ENCODE measurements at regions not wholly inside any gene's neighbourhood (a gene's known extent, or its start where the extent isn't known, plus 50 kb on each side); places are given as distances from the start of the nearest gene placed in this dataset.

- peaks cover 5 to 17% of the 10 kb centered on the region in 2 donors for H3K27me3 Mint-ChIP-seq
Observed at GRCh38 chr16:86810062-86810461, 231.7 kb downstream of the FOXL1 start.

GRCh38 chr16:86812363-86812970 lies 234.1 kb downstream of the FOXL1 start:
- no peak for DNase-seq
- intact Hi-C loops (cut with micrococcal nuclease): no loop called here
- H3K36me3 ChIP-seq (ENCODE audit: insufficient read depth, low read length): no peaks in the 10 kb centered on the region
- Mint-ChIP-seq H3K27ac (no peak overlapping the region), H3K4me3 (no peak overlapping the region), H3K4me1 (no peaks in the 10 kb centered on the region), H3K36me3 (no peaks in the 10 kb centered on the region), H3K27me3 (peaks cover 3 to 9% of the 10 kb centered on the region in 2 donors), H3K9me3 (no peaks in the 10 kb centered on the region)
- no peak overlapping the region for H3K27ac ChIP-seq (ENCODE audit: low read depth, low read length)
- no peaks in the 10 kb centered on the region for H3K27me3 ChIP-seq (ENCODE audit: insufficient read depth, low read length)
- H3K4me1 ChIP-seq (ENCODE audit: insufficient read depth, low read length): no peaks in the 10 kb centered on the region
- CTCF ChIA-PET (ENCODE audit: partially characterized antibody): no interaction called here
- POLR2A ChIA-PET (ENCODE audit: partially characterized antibody): no interaction called here
- no peaks in the 10 kb centered on the region for H3K9me3 ChIP-seq (ENCODE audit: control insufficient read depth in 1 of 2, low read length in 2 of 2)
- no peak overlapping the region for H3K4me3 ChIP-seq (ENCODE audit: low read length in 2 of 2)

More at GRCh38 chr16:86810062-86810461, 231.7 kb downstream of the FOXL1 start:
- no peak for DNase-seq
- no peaks in the 10 kb centered on the region for H3K4me1 Mint-ChIP-seq
- no peaks in the 10 kb centered on the region for H3K36me3 Mint-ChIP-seq
- Histone ChIP-seq H3K4me1 (ENCODE audit: insufficient read depth, low read length) (no peaks in the 10 kb centered on the region), H3K36me3 (ENCODE audit: insufficient read depth, low read length) (no peaks in the 10 kb centered on the region), H3K27ac (ENCODE audit: low read depth, low read length) (no peak overlapping the region), H3K4me3 (ENCODE audit: low read length in 2 of 2) (no peak overlapping the region), H3K9me3 (ENCODE audit: control insufficient read depth in 1 of 2, low read length in 2 of 2) (no peaks in the 10 kb centered on the region), H3K27me3 (ENCODE audit: insufficient read depth, low read length) (no peaks in the 10 kb centered on the region)
- H3K27ac Mint-ChIP-seq: no peak overlapping the region
- H3K9me3 Mint-ChIP-seq: no peaks in the 10 kb centered on the region
- no peak overlapping the region for H3K4me3 Mint-ChIP-seq
- intact Hi-C loops (cut with micrococcal nuclease): no loop called here
- ChIA-PET POLR2A (ENCODE audit: partially characterized antibody) (no interaction called here), CTCF (ENCODE audit: partially characterized antibody) (no interaction called here)

GRCh38 chr16:86814256-86814655 lies 235.9 kb downstream of the FOXL1 start:
- ChIA-PET CTCF (ENCODE audit: partially characterized antibody) (no interaction called here), POLR2A (ENCODE audit: partially characterized antibody) (no interaction called here)
- Histone ChIP-seq H3K4me3 (ENCODE audit: low read length in 2 of 2) (no peak overlapping the region), H3K27me3 (ENCODE audit: insufficient read depth, low read length) (no peaks in the 10 kb centered on the region), H3K4me1 (ENCODE audit: insufficient read depth, low read length) (no peaks in the 10 kb centered on the region), H3K27ac (ENCODE audit: low read depth, low read length) (no peak overlapping the region), H3K36me3 (ENCODE audit: insufficient read depth, low read length) (no peaks in the 10 kb centered on the region), H3K9me3 (ENCODE audit: control insufficient read depth in 1 of 2, low read length in 2 of 2) (no peaks in the 10 kb centered on the region)
- peaks cover 1 to 5% of the 10 kb centered on the region in 2 donors for H3K27me3 Mint-ChIP-seq
- no peak overlapping the region for H3K27ac Mint-ChIP-seq
- intact Hi-C loops (cut with micrococcal nuclease): no loop called here
- H3K9me3 Mint-ChIP-seq: no peaks in the 10 kb centered on the region
- DNase-seq: no peak
- H3K4me1 Mint-ChIP-seq: no peaks in the 10 kb centered on the region
- H3K4me3 Mint-ChIP-seq: no peak overlapping the region
- no peaks in the 10 kb centered on the region for H3K36me3 Mint-ChIP-seq

- Histone ChIP-seq H3K27me3 (ENCODE audit: insufficient read depth, low read length) (no peaks in the 10 kb centered on the region), H3K36me3 (ENCODE audit: insufficient read depth, low read length) (no peaks in the 10 kb centered on the region), H3K4me1 (ENCODE audit: insufficient read depth, low read length) (no peaks in the 10 kb centered on the region), H3K9me3 (ENCODE audit: control insufficient read depth in 1 of 2, low read length in 2 of 2) (no peaks in the 10 kb centered on the region), H3K4me3 (ENCODE audit: low read length in 2 of 2) (no peak overlapping the region), H3K27ac (ENCODE audit: low read depth, low read length) (no peak overlapping the region)
- Mint-ChIP-seq H3K9me3 (no peaks in the 10 kb centered on the region), H3K27me3 (peaks cover 0 to 2% of the 10 kb centered on the region in 2 donors), H3K36me3 (no peaks in the 10 kb centered on the region), H3K4me1 (no peaks in the 10 kb centered on the region), H3K4me3 (no peak overlapping the region), H3K27ac (no peak overlapping the region)
- no peak for DNase-seq
- ChIA-PET POLR2A (ENCODE audit: partially characterized antibody) (no interaction called here), CTCF (ENCODE audit: partially characterized antibody) (no interaction called here)
- intact Hi-C loops (cut with micrococcal nuclease): no loop called here
Observed at GRCh38 chr16:86816930-86817625, 238.7 kb downstream of the FOXL1 start.

GRCh38 chr16:86818671-86819532 lies 240.6 kb downstream of the FOXL1 start:
- intact Hi-C loops (cut with micrococcal nuclease): no loop called here
- Histone ChIP-seq H3K27me3 (ENCODE audit: insufficient read depth, low read length) (no peaks in the 10 kb centered on the region), H3K9me3 (ENCODE audit: control insufficient read depth in 1 of 2, low read length in 2 of 2) (no peaks in the 10 kb centered on the region), H3K4me1 (ENCODE audit: insufficient read depth, low read length) (no peaks in the 10 kb centered on the region), H3K36me3 (ENCODE audit: insufficient read depth, low read length) (no peaks in the 10 kb centered on the region), H3K27ac (ENCODE audit: low read depth, low read length) (no peak overlapping the region), H3K4me3 (ENCODE audit: low read length in 2 of 2) (no peak overlapping the region)
- no peak overlapping the region for H3K4me3 Mint-ChIP-seq
- no peak for DNase-seq
- POLR2A ChIA-PET (ENCODE audit: partially characterized antibody): no interaction called here
- H3K27me3 Mint-ChIP-seq: peaks cover 8 to 10% of the 10 kb centered on the region in 2 donors
- H3K4me1 Mint-ChIP-seq: no peaks in the 10 kb centered on the region
- peaks cover 0 to 2% (median 0%) of the 10 kb centered on the region in 8 donors for H3K9me3 Mint-ChIP-seq
- CTCF ChIA-PET (ENCODE audit: partially characterized antibody): no interaction called here
- no peaks in the 10 kb centered on the region for H3K36me3 Mint-ChIP-seq
- no peak overlapping the region for H3K27ac Mint-ChIP-seq

DNA sequence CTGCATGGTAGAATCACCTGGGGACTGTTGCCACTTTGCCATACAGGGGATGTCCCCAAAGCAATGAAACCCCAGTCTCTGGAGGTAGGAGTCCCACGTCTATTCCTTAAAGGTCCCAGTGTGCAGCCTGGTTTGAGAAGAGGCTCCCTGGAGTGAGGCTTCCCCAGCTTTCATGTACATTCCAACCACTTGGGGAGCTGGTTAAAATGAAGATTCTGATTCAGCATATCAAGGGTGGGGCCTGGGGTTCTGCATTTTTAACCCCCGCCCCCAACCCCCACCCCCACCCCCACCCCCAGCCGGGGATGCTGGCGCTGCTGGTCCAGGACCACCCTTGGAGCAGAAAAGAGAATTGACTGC lies 241.2 kb downstream of the FOXL1 start:
- CTCF ChIA-PET (ENCODE audit: partially characterized antibody): no interaction called here
- peaks cover 0 to 2% (median 0%) of the 10 kb centered on the region in 8 donors for H3K9me3 Mint-ChIP-seq

GRCh38 chr16:86821895-86822294 lies 243.5 kb downstream of the FOXL1 start:
- H3K9me3 ChIP-seq (ENCODE audit: control insufficient read depth in 1 of 2, low read length in 2 of 2): no peaks in the 10 kb centered on the region
- no peaks in the 10 kb centered on the region for H3K36me3 Mint-ChIP-seq
- intact Hi-C loops (cut with micrococcal nuclease): no loop called here
- H3K27ac Mint-ChIP-seq: no peak overlapping the region
- H3K4me1 ChIP-seq (ENCODE audit: insufficient read depth, low read length): no peaks in the 10 kb centered on the region
- no peaks in the 10 kb centered on the region for H3K4me1 Mint-ChIP-seq
- H3K27me3 Mint-ChIP-seq: peaks cover 17 to 18% of the 10 kb centered on the region in 2 donors
- H3K9me3 Mint-ChIP-seq: peaks cover 0 to 2% (median 0%) of the 10 kb centered on the region in 8 donors
- no peak for DNase-seq
- ChIA-PET POLR2A (ENCODE audit: partially characterized antibody) (no interaction called here), CTCF (ENCODE audit: partially characterized antibody) (no interaction called here)
- no peaks in the 10 kb centered on the region for H3K36me3 ChIP-seq (ENCODE audit: insufficient read depth, low read length)
- H3K4me3 ChIP-seq (ENCODE audit: low read length in 2 of 2): no peak overlapping the region
- H3K27ac ChIP-seq (ENCODE audit: low read depth, low read length): no peak overlapping the region
- H3K27me3 ChIP-seq (ENCODE audit: insufficient read depth, low read length): no peaks in the 10 kb centered on the region
- H3K4me3 Mint-ChIP-seq: no peak overlapping the region

More for the DNA sequence above, 241.2 kb downstream of the FOXL1 start:
- Mint-ChIP-seq H3K27me3 (peaks cover 8 to 10% of the 10 kb centered on the region in 2 donors), H3K36me3 (no peaks in the 10 kb centered on the region), H3K4me1 (no peaks in the 10 kb centered on the region), H3K27ac (no peak overlapping the region), H3K4me3 (no peak overlapping the region)
- Histone ChIP-seq H3K9me3 (ENCODE audit: control insufficient read depth in 1 of 2, low read length in 2 of 2) (no peaks in the 10 kb centered on the region), H3K4me1 (ENCODE audit: insufficient read depth, low read length) (no peaks in the 10 kb centered on the region), H3K27me3 (ENCODE audit: insufficient read depth, low read length) (no peaks in the 10 kb centered on the region), H3K27ac (ENCODE audit: low read depth, low read length) (no peak overlapping the region), H3K4me3 (ENCODE audit: low read length in 2 of 2) (no peak overlapping the region), H3K36me3 (ENCODE audit: insufficient read depth, low read length) (no peaks in the 10 kb centered on the region)
- DNase-seq: no peak
- POLR2A ChIA-PET (ENCODE audit: partially characterized antibody): no interaction called here
- intact Hi-C loops (cut with micrococcal nuclease): no loop called here

Data from CD4-positive, alpha-beta memory T cell (primary cell).